GM12891 (cell line): ENCODE measurements at regions not wholly inside any gene's neighbourhood (a gene's known extent, or its start where the extent isn't known, plus 50 kb on each side); places are given as distances from the start of the nearest gene placed in this dataset.

Experiments used
- DNase-seq: peaks from one replicate; pipeline ENCODE4 v3.0.0; 2011; ENCODE audit warnings: low spot score; ENCODE audit not compliant: insufficient read length
- FAIRE-seq: peaks from 2 replicates; lab custom pipeline; 2011; peaks lifted over from hg19 to GRCh38; lab: Jason Lieb, UNC
- PAX5 ChIP-seq: IDR thresholded peaks from 2 replicates; pipeline ENCODE4 v1.6.1; 2011; ENCODE audit warnings: low read length, moderate library complexity, mild to moderate bottlenecking; ENCODE audit not compliant: insufficient read depth, severe bottlenecking
- POLR2A ChIP-seq: IDR thresholded peaks from 2 replicates; pipeline ENCODE4 v1.6.1; 2011; ENCODE audit warnings: low read depth, low read length, control low read depth
- POLR2AphosphoS5 ChIP-seq: IDR thresholded peaks from 2 replicates; pipeline ENCODE4 v1.6.1; 2011; ENCODE audit warnings: low read depth, low read length, control low read depth
- POU2F2 ChIP-seq: IDR thresholded peaks from 2 replicates; pipeline ENCODE4 v1.6.1; 2011; ENCODE audit warnings: low read depth, mild to moderate bottlenecking, control low read depth, low read length, moderate library complexity
- SPI1 ChIP-seq: IDR thresholded peaks from 2 replicates; pipeline ENCODE4 v1.6.1; 2011; ENCODE audit warnings: low read depth, low read length, control low read depth
- TAF1 ChIP-seq: IDR thresholded peaks from 2 replicates; pipeline ENCODE4 v1.6.1; 2011; ENCODE audit warnings: low read depth, low read length, control low read depth

DNA sequence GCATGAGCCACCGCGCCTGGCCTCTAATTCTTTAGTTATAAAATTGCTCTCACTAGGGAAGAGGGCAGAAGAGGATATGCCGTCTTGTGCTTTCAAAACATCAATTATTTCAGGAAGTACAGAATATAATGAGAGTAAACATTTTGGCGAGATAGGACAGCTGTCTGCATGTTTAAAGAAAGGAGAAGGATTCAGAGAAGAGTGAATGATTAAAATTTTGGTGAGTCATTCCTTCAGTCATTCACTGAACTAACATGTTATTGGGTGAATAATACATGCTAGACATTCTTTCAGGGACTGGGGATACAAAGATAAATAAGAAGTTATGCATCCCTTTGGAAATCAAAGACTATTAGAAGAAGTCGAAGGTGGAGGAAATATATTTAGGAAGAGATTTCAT, 590.3 kb upstream of the GOT2 start:
- FAIRE-seq (no peak), DNase-seq (no peak)
- TF ChIP-seq POLR2A (no peak), TAF1 (no peak), POU2F2 (no peak), SPI1 (no peak), PAX5 (no peak), POLR2AphosphoS5 (no peak)

DNA sequence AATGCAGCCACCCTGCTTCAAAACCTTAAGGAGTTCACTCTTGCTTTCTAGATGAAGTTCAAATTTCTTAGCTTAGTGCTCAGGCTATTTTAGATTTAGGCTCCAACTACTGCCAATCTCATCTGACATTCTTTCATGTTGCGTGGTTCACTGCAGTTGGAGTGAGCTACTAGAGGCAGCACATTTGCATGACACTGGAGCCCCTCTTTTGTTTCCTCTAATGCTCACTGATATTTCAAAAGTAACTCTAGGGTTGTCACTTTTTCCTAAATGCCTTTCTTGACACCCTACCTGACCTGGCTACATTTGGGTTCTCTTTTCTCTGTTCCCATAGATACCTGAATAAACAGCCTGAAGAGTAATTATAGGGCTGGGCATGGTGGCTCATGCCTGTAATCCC, 586.5 kb upstream of the GOT2 start:
- TF ChIP-seq SPI1 (no peak), POLR2AphosphoS5 (no peak), PAX5 (no peak), POLR2A (no peak), TAF1 (no peak), POU2F2 (no peak)
- DNase-seq = no peak
- FAIRE-seq = no peak

DNA sequence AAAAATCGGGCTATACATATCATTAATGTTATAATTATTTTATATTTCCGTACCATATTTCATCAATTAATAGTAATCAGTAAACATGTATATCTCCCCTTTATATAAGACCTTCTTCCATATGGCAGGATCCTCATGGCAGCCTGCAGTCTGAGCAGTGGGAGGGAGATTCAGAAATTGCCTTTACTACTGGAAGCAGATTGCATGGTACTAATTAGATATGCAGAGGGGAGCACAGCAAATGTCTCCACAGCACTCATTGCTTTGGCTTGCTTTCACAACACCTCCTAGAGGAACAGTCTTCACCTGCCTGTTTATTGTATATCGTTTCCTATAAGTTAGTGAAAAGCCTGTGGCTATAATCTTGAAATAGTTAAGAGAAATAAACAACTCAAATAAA, 585.8 kb upstream of the GOT2 start:
- DNase-seq (no peak), FAIRE-seq (no peak)
- TF ChIP-seq PAX5 (no peak), POLR2AphosphoS5 (no peak), POU2F2 (no peak), SPI1 (no peak), POLR2A (no peak), TAF1 (no peak)

DNA sequence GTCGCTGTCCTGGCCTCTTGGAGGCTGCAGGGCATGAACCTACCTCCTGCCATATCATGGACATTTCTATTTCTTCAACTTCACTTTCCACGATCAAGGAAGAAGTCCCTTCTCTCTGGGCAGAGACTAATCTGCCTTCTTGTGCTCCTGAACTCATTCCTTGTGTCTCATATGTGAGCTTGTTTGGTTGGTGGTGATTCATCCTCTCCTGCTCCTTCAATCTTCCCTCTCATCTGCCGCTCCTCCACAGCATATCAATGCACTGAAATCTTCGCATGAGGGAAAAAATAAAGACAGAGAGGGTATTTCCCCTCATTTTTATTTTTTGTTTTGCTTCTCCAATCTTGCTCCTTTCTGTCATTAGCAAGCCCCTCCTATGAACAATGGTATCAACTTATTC, 571.7 kb upstream of the GOT2 start:
- no peak for FAIRE-seq
- TF ChIP-seq POLR2AphosphoS5 = no peak
- no peak for TF ChIP-seq SPI1
- TF ChIP-seq POLR2A = no peak
- TF ChIP-seq PAX5 = no peak
- no peak for TF ChIP-seq POU2F2
- no peak for TF ChIP-seq TAF1
- DNase-seq = no peak

DNA sequence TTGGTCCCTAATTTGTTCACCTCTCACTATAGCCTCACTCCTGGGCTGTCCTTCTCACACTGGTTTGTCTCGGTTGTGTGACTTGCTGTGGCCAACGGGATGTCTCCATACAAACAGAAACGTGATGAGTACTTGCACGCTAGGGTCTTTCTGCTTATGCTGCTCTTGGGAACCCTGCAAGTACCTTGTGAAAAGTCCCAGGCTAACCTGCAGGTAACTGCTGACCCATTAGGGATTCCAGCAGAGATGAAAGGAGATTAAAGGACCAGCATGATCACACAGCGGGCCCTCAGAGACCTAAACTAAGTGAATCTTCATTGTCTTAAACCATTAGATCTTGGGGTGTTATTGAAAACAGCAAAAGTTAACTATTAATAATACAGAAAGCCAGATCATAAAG, 562.8 kb upstream of the GOT2 start:
- DNase-seq (no peak), FAIRE-seq (no peak)
- TF ChIP-seq POU2F2 (no peak), SPI1 (no peak), TAF1 (no peak), PAX5 (no peak), POLR2A (no peak), POLR2AphosphoS5 (no peak)

DNA sequence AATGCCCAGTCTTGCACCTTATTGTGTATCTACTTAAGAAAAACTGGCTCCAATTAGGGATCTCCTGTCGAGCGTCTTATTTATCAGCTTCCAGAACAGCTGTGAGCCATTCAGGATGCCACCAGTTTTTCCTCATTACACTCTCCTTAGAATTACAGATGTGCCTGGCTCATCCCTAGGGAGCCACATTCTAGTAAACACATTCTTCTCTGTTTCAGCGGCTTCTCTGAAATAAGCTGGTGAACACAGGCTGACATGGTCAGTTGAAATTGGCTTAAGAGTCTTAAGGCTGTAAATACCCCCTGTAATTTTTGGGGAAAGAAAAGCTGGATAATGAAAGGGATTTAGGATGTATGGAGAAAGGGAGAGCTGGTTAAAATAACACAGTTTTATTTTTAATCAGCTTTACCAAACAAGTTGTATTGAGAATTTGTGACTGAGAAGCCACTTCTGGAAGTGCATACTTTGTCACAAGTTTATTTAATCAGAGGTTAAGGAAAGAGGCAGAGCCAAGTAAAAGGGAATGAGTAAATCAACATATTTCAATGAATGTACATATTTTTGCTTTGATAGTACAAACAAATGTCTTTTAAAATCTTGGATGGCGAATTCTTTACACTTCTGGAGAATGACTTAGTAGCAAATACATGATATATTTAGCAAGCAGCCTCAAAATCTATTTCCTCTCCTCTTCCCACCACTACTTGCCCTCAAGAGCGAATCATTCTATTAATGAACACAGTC, 562.0 kb upstream of the GOT2 start:
- FAIRE-seq (no peak), DNase-seq (no peak)
- no peak for TF ChIP-seq POU2F2
- no peak for TF ChIP-seq POLR2AphosphoS5
- no peak for TF ChIP-seq POLR2A

DNA sequence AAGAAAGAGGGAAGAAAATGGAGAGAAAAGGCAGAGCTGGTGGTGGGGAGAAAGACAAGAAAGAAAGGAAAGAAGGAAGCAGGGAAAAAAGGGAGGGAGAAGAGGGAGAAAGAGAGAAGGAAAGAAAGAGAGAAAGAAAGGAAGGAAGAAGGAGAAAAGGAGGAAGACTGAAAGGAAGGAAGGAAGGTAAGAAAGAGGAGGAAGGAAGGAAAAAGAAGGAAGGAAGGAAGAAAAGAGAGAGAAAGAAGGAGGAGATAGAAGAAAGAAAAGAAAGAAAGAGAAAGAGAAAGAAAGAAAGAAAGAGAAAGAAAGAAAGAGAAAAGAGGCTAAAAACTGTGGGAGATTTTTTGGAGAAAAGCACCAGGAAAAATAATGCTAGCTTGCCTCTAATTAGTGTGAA, 561.4 kb upstream of the GOT2 start:
- FAIRE-seq = no peak
- DNase-seq = no peak
- no peak for TF ChIP-seq POLR2AphosphoS5
- no peak for TF ChIP-seq POU2F2
- TF ChIP-seq POLR2A = no peak
- TF ChIP-seq TAF1 = no peak
- no peak for TF ChIP-seq PAX5
- TF ChIP-seq SPI1 = no peak

DNA sequence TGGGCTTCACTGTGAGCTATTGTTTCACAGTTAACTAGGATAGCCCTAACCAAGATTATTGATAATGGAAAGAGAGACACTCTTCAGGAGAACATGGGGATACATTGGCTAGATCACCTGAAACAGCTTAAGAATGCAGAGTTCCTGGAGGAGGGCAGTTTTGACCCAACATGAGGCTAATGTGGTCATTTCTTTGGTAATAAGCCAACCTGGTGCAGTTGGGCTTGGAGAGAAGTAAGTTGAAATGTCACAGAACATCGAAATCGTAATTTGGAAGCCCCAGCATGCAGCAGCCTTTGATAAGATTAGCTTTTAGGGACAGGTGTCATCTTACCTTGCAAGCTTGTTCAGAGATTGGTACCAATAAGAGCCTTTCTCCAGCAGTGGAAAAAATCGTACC, 556.6 kb upstream of the GOT2 start:
- FAIRE-seq (no peak), DNase-seq (no peak)
- TF ChIP-seq POU2F2 = no peak

DNA sequence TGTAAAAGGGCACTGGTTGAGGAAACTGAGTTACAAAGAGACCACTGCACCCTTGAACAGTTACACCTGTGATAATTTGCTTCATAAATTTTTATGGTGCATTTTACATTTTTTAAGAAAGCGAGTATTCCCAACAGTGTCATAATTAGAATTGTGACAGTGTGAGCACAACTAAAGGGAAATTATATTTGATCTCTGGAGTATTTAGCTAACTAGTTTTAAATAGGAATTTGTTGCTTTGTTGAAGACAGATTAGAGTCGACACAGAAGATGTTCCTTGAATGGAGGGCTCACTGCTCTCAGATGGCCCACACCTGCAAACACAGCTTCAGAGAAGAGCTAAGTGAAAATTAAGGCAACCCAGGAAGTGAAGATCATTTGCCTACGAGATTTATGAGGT, 555.0 kb upstream of the GOT2 start:
- TF ChIP-seq TAF1 (no peak), POLR2A (no peak), PAX5 (no peak)
- DNase-seq (no peak), FAIRE-seq (no peak)

DNA sequence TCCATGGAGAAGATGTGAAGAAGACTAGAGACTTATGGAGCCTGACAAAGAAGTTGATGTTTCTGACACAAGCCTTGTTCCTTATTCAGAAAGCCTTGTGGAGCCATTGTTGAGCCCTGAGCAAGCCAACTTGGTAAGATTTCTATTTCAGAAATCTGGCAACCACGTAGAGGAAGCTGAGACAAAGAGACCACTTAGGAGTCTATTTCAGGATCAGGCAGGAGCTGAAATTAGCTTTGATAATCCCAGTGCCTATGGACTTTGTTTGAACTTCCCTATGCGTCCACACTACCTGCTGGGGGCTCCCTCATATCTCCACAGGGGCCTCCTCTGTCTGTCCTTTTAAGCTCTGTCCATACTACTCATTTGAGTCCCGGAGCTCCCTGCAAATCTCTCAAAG, 540.0 kb upstream of the GOT2 start:
- DNase-seq (no peak), FAIRE-seq (no peak)
- TF ChIP-seq TAF1 (no peak), POU2F2 (no peak), POLR2A (no peak), SPI1 (no peak), PAX5 (no peak), POLR2AphosphoS5 (no peak)
